ENCODE measurements at regions not wholly inside any gene's neighbourhood (a gene's known extent, or its start where the extent isn't known, plus 50 kb on each side); places are given as distances from the start of the nearest gene placed in this dataset.

- in situ Hi-C loops (cut with HindIII; ENCODE audit: low sequenced_read_pairs), result no loop called here
- no peak for TF ChIP-seq CTCF (IDR thresholded peaks at IDR 0.05; ENCODE audit: low read depth, low read length)
- no peak overlapping the region for H3K4me3 ChIP-seq (ENCODE audit: low read depth, low read length)
- DNase-seq (ENCODE audit: low read depth, low spot score), result no peak
Observed at GRCh38 chr20:60381643-60382400, 423.6 kb downstream of the CDH26 start.

- H3K4me3 ChIP-seq (ENCODE audit: low read depth, low read length), result no peak overlapping the region
- in situ Hi-C loops (cut with HindIII; ENCODE audit: low sequenced_read_pairs), result no loop called here
- no peak for TF ChIP-seq CTCF (IDR thresholded peaks at IDR 0.05; ENCODE audit: low read depth, low read length)
- DNase-seq (ENCODE audit: low read depth, low spot score), result no peak
Observed at GRCh38 chr20:60389441-60389840, 431.2 kb downstream of the CDH26 start.

- TF ChIP-seq CTCF (IDR thresholded peaks at IDR 0.05; ENCODE audit: low read depth, low read length), result no peak
- in situ Hi-C loops (cut with HindIII; ENCODE audit: low sequenced_read_pairs), result no loop called here
- no peak for DNase-seq (ENCODE audit: low read depth, low spot score)
- no peak overlapping the region for H3K4me3 ChIP-seq (ENCODE audit: low read depth, low read length)
Observed at GRCh38 chr20:60389882-60390281, 431.7 kb downstream of the CDH26 start.

GRCh38 chr20:60395991-60396390 is 437.8 kb downstream of the CDH26 start:
- DNase-seq (ENCODE audit: low read depth, low spot score), result no peak
- in situ Hi-C loops (cut with HindIII; ENCODE audit: low sequenced_read_pairs), result no loop called here
- H3K4me3 ChIP-seq (ENCODE audit: low read depth, low read length), result no peak overlapping the region
- no peak for TF ChIP-seq CTCF (IDR thresholded peaks at IDR 0.05; ENCODE audit: low read depth, low read length)

- no peak for DNase-seq (ENCODE audit: low read depth, low spot score)
- in situ Hi-C loops (cut with HindIII; ENCODE audit: low sequenced_read_pairs), result no loop called here
- no peak for TF ChIP-seq CTCF (IDR thresholded peaks at IDR 0.05; ENCODE audit: low read depth, low read length)
- no peak overlapping the region for H3K4me3 ChIP-seq (ENCODE audit: low read depth, low read length)
Observed at GRCh38 chr20:60400567-60400966, 442.3 kb downstream of the CDH26 start.

GRCh38 chr20:60402189-60403058 is 444.2 kb downstream of the CDH26 start:
- no peak for TF ChIP-seq CTCF (IDR thresholded peaks at IDR 0.05; ENCODE audit: low read depth, low read length)
- no peak for DNase-seq (ENCODE audit: low read depth, low spot score)
- H3K4me3 ChIP-seq (ENCODE audit: low read depth, low read length), result no peak overlapping the region
- in situ Hi-C loops (cut with HindIII; ENCODE audit: low sequenced_read_pairs), result no loop called here
